CD4-positive, alpha-beta T cell treated with Interleukin-17A for 4 hours (primary cell): ENCODE measurements at regions not wholly inside any gene's neighbourhood (a gene's known extent, or its start where the extent isn't known, plus 50 kb on each side); places are given as distances from the start of the nearest gene placed in this dataset.
"Not testable (repeated sequence)": the region's sequence is repeated elsewhere in the genome, so short reads cannot be mapped to it uniquely, and the experiment has no call there.

Experiments used
- DNase-seq: peaks from one replicate; pipeline ENCODE4 v3.0.0-alpha.2; 2020; ENCODE audit warnings: mixed read lengths

- no peak for DNase-seq
Measured at GRCh38 chr6:11450037-11450436, 87.5 kb upstream of the TMEM170B start.

- DNase-seq: no peak
Measured at GRCh38 chr6:11449408-11449807, 88.1 kb upstream of the TMEM170B start.

GRCh38 chr6:11448038-11448437 is 89.5 kb upstream of the TMEM170B start:
- no peak for DNase-seq

GRCh38 chr6:11447265-11447664 is 90.3 kb upstream of the TMEM170B start:
- no peak for DNase-seq

- DNase-seq: no peak
Measured at GRCh38 chr6:11445146-11445545, 92.4 kb upstream of the TMEM170B start.

- DNase-seq: not testable (repeated sequence)
Measured at GRCh38 chr6:11443125-11443524, 94.4 kb upstream of the TMEM170B start.

GRCh38 chr6:11442495-11442894 is 95.1 kb upstream of the TMEM170B start:
- DNase-seq: no peak

GRCh38 chr6:11439876-11440275 is 97.7 kb upstream of the TMEM170B start:
- DNase-seq: no peak

GRCh38 chr6:11439017-11439420 is 98.5 kb upstream of the TMEM170B start:
- DNase-seq: no peak

GRCh38 chr6:11437824-11438459 is 99.6 kb upstream of the TMEM170B start:
- DNase-seq: no peak

- DNase-seq: no peak
Measured at GRCh38 chr6:11436508-11437096, 100.9 kb upstream of the TMEM170B start.

GRCh38 chr6:11434565-11435326 is 102.8 kb upstream of the TMEM170B start:
- no peak for DNase-seq

GRCh38 chr6:11433860-11434259 is 103.7 kb upstream of the TMEM170B start:
- no peak for DNase-seq

- DNase-seq: no peak
Measured at GRCh38 chr6:11432713-11433450, 104.7 kb upstream of the TMEM170B start.

GRCh38 chr6:11432091-11432490 is 105.5 kb upstream of the TMEM170B start:
- DNase-seq: no peak

- no peak for DNase-seq
Measured at GRCh38 chr6:11431455-11431937, 106.1 kb upstream of the TMEM170B start.

GRCh38 chr6:11430036-11430435 is 107.5 kb upstream of the TMEM170B start:
- no peak for DNase-seq

- DNase-seq: no peak
Measured at GRCh38 chr6:11429577-11429976, 108.0 kb upstream of the TMEM170B start.

GRCh38 chr6:11428895-11429294 is 108.7 kb upstream of the TMEM170B start:
- DNase-seq: no peak

- DNase-seq: no peak
Measured at GRCh38 chr6:11428371-11428770, 109.2 kb upstream of the TMEM170B start.

- no peak for DNase-seq
Measured at GRCh38 chr6:11427723-11428245, 109.8 kb upstream of the TMEM170B start.

GRCh38 chr6:11427091-11427722 is 110.3 kb upstream of the TMEM170B start:
- DNase-seq: no peak

- DNase-seq: no peak
Measured at GRCh38 chr6:11426571-11426970, 111.0 kb upstream of the TMEM170B start.
